ENCODE measurements at regions not wholly inside any gene's neighbourhood (a gene's known extent, or its start where the extent isn't known, plus 50 kb on each side); places are given as distances from the start of the nearest gene placed in this dataset.

GRCh38 chr4:81921751-81922159 is 450.0 kb upstream of the RASGEF1B start:
- DNase-seq = no peak

GRCh38 chr4:81919810-81920209 is 448.1 kb upstream of the RASGEF1B start:
- no peak for DNase-seq

- peak; percentile 35 for DNase-seq
These were observed 447.5 kb upstream of the RASGEF1B start for GRCh38 chr4:81919223-81919622.

GRCh38 chr4:81915430-81915829 is 443.7 kb upstream of the RASGEF1B start:
- DNase-seq = no peak

GRCh38 chr4:81914623-81915022 is 442.9 kb upstream of the RASGEF1B start:
- peak; percentile 6 for DNase-seq

- peak; percentile 72 for DNase-seq
These were observed 441.7 kb upstream of the RASGEF1B start for GRCh38 chr4:81913427-81913879.

- no peak for DNase-seq
These were observed 440.8 kb upstream of the RASGEF1B start for GRCh38 chr4:81912376-81913030.

- no peak for DNase-seq
These were observed 435.2 kb upstream of the RASGEF1B start for GRCh38 chr4:81906905-81907304.

- no peak for DNase-seq
These were observed 434.3 kb upstream of the RASGEF1B start for GRCh38 chr4:81905971-81906370.

GRCh38 chr4:81904121-81904520 is 432.4 kb upstream of the RASGEF1B start:
- no peak for DNase-seq

GRCh38 chr4:81903212-81903611 is 431.5 kb upstream of the RASGEF1B start:
- no peak for DNase-seq

GRCh38 chr4:81898862-81899504 is 427.3 kb upstream of the RASGEF1B start:
- no peak for DNase-seq

- DNase-seq = no peak
These were observed 425.2 kb upstream of the RASGEF1B start for GRCh38 chr4:81896936-81897335.

GRCh38 chr4:81891005-81891996 is 419.6 kb upstream of the RASGEF1B start:
- DNase-seq = no peak

GRCh38 chr4:81884986-81885385 is 413.3 kb upstream of the RASGEF1B start:
- DNase-seq = peak; percentile 54

GRCh38 chr4:81883530-81884450 is 412.1 kb upstream of the RASGEF1B start:
- peak; percentile 28 for DNase-seq

- DNase-seq = no peak
These were observed 411.3 kb upstream of the RASGEF1B start for GRCh38 chr4:81883004-81883403.

GRCh38 chr4:81881855-81882621 is 410.3 kb upstream of the RASGEF1B start:
- DNase-seq = no peak

GRCh38 chr4:81876106-81876505 is 404.4 kb upstream of the RASGEF1B start:
- no peak for DNase-seq

GRCh38 chr4:81874661-81875515 is 403.2 kb upstream of the RASGEF1B start:
- DNase-seq = no peak
